Esophagus muscularis mucosa (tissue), 2 donors: ENCODE measurements at regions not wholly inside any gene's neighbourhood (a gene's known extent, or its start where the extent isn't known, plus 50 kb on each side); places are given as distances from the start of the nearest gene placed in this dataset.

Source experiments
- EP300 ChIP-seq: sonication (generic); formaldehyde crosslinking; IDR thresholded peaks from one replicate; pipeline ENCODE4 v1.6.1; 2017; ENCODE audit warnings: antibody characterized with exemption
- POLR2A ChIP-seq: fragments of 450-650 bp; IDR thresholded peaks from one replicate; pipeline ENCODE4 v1.6.1; 2017; ENCODE audit warnings: antibody characterized with exemption, moderate library complexity, mild to moderate bottlenecking, low read depth

GRCh38 chr21:36647279-36648093, 51.4 kb upstream of the SIM2 start:
- TF ChIP-seq POLR2A (no peak), EP300 (no peak)
